SH-SY5Y (cell line): ENCODE measurements at regions not wholly inside any gene's neighbourhood (a gene's known extent, or its start where the extent isn't known, plus 50 kb on each side); places are given as distances from the start of the nearest gene placed in this dataset.

Experiments
- GATA2 ChIP-seq: IDR thresholded peaks from 2 replicates; pipeline ENCODE4 v1.6.1; 2011; ENCODE audit warnings: mild to moderate bottlenecking, low read depth, low read length
- GATA3 ChIP-seq: IDR thresholded peaks from 2 replicates; pipeline ENCODE4 v1.6.1; 2011; ENCODE audit warnings: low read depth, mild to moderate bottlenecking, low read length, moderate library complexity

GRCh38 chr18:47407736-47408135 lies 156.3 kb upstream of the SKOR2 start:
- no peak for TF ChIP-seq GATA2
- TF ChIP-seq GATA3 = no peak
